H7 (cell line): ENCODE measurements at regions not wholly inside any gene's neighbourhood (a gene's known extent, or its start where the extent isn't known, plus 50 kb on each side); places are given as distances from the start of the nearest gene placed in this dataset.

Experiments
- DNase-seq: peaks from one replicate; pipeline ENCODE4 v3.0.0; 2012
- H3K27me3 ChIP-seq: 2 replicates; pipeline ENCODE4 v1.6.0; 2011; ENCODE audit warnings: mild to moderate bottlenecking, low read length; ENCODE audit not compliant: control insufficient read depth, insufficient read depth
- H3K36me3 ChIP-seq: replicated peaks from 2 replicates; pipeline ENCODE4 v1.5.1; 2011; ENCODE audit warnings: low read length; ENCODE audit not compliant: control insufficient read depth, insufficient read depth
- H3K4me3 ChIP-seq: 2 replicates; pipeline ENCODE4 v1.5.1; 2011; ENCODE audit warnings: low read depth, mild to moderate bottlenecking, control low read depth, low read length, moderate library complexity; ENCODE audit not compliant: insufficient read depth

GRCh38 chr10:118978316-118978997 lies 51.1 kb upstream of the NANOS1 start:
- Histone ChIP-seq H3K4me3 (no peak overlapping the region), H3K27me3 (no peaks in the 10 kb centered on the region), H3K36me3 (no peaks in the 10 kb centered on the region)
- DNase-seq, result no peak

GRCh38 chr10:118978998-118979350 lies 50.5 kb upstream of the NANOS1 start:
- H3K4me3 ChIP-seq, result no peak overlapping the region
- H3K27me3 ChIP-seq, result no peaks in the 10 kb centered on the region
- no peak for DNase-seq
- no peaks in the 10 kb centered on the region for H3K36me3 ChIP-seq

GRCh38 chr10:118979661-118980060 lies 49.9 kb upstream of the NANOS1 start:
- Histone ChIP-seq H3K4me3 (no peak overlapping the region), H3K27me3 (no peaks in the 10 kb centered on the region), H3K36me3 (no peaks in the 10 kb centered on the region)
- no peak for DNase-seq
